WERI-Rb-1 (cell line): ENCODE measurements at regions not wholly inside any gene's neighbourhood (a gene's known extent, or its start where the extent isn't known, plus 50 kb on each side); places are given as distances from the start of the nearest gene placed in this dataset.
A peak's percentile ranks its signal among the peaks of the same experiment; 100 is the strongest.
"Not testable (repeated sequence)": the region's sequence is repeated elsewhere in the genome, so short reads cannot be mapped to it uniquely, and the experiment has no call there.

Experiments used
- DNase-seq: peaks from one replicate; pipeline ENCODE4 v3.0.0-alpha.2; 2020
- H3K27ac ChIP-seq: fragments of 250-450 bp; sonication (Bioruptor Pico); 2 replicates; pipeline ENCODE4 v1.5.1; 2020; ENCODE audit warnings: mild to moderate bottlenecking, moderate library complexity
- H3K27me3 ChIP-seq: fragments of 250-450 bp; sonication (Bioruptor Pico); 2 replicates; pipeline ENCODE4 v1.5.1; 2021; ENCODE audit warnings: mild to moderate bottlenecking, low read depth, moderate library complexity; ENCODE audit not compliant: insufficient read depth, severe bottlenecking
- H3K36me3 ChIP-seq: fragments of 250-450 bp; sonication (Bioruptor Pico); 2 replicates; pipeline ENCODE4 v1.5.1; 2020; ENCODE audit warnings: mild to moderate bottlenecking, moderate library complexity
- H3K4me3 ChIP-seq: 2 replicates; pipeline ENCODE4 v1.5.1; 2011; ENCODE audit warnings: low read depth, mild to moderate bottlenecking, control low read depth, low read length
- H3K9me3 ChIP-seq: fragments of 250-450 bp; sonication (Bioruptor Pico); 2 replicates; pipeline ENCODE4 v1.5.1; 2021; ENCODE audit warnings: mild to moderate bottlenecking, moderate library complexity; ENCODE audit not compliant: severe bottlenecking
- TF ChIP-seq, protein P1 (sequence below): IDR thresholded peaks from 2 replicates; pipeline ENCODE4 v1.5.1; 2011; ENCODE audit warnings: low read depth, mild to moderate bottlenecking, control low read depth, inconsistent platforms, low read length

- H3K27ac ChIP-seq = not testable (repeated sequence)
Measured at GRCh38 chr7:6926193-6927174, 100.4 kb upstream of the CCZ1B start.

DNA sequence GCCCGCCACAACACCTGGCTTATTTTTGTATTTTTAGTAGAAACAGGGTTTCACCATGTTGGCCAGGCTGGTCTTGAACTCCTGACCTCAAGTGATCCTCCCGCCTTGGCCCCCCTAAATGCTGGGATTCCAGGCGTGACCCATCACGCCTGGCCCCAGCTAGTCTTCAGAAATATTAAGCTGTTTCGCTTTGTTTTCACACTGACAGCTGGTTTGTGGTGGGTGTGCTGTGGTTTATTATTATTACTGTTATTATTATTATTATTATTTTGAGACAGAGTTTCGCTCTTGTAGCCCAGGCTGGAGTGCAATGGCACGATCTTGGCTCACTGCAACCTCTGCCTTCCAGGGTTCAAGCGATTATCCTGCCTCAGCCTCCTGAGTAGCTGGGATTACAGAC, 101.6 kb upstream of the CCZ1B start:
- not testable (repeated sequence) for DNase-seq, H3K4me3 ChIP-seq, H3K36me3 ChIP-seq, H3K27me3 ChIP-seq, H3K9me3 ChIP-seq, H3K27ac ChIP-seq

More at GRCh38 chr7:6926193-6927174, 100.4 kb upstream of the CCZ1B start:
- DNase-seq, H3K4me3 ChIP-seq, H3K9me3 ChIP-seq, H3K36me3 ChIP-seq, H3K27me3 ChIP-seq: not testable (repeated sequence)

GRCh38 chr7:6929588-6929987, 103.5 kb upstream of the CCZ1B start:
- H3K27ac ChIP-seq, H3K36me3 ChIP-seq, H3K27me3 ChIP-seq, DNase-seq, H3K9me3 ChIP-seq, H3K4me3 ChIP-seq: not testable (repeated sequence)

GRCh38 chr7:6930081-6930635, 104.1 kb upstream of the CCZ1B start:
- H3K27me3 ChIP-seq, H3K27ac ChIP-seq, H3K9me3 ChIP-seq, DNase-seq, H3K4me3 ChIP-seq, H3K36me3 ChIP-seq: not testable (repeated sequence)

DNA sequence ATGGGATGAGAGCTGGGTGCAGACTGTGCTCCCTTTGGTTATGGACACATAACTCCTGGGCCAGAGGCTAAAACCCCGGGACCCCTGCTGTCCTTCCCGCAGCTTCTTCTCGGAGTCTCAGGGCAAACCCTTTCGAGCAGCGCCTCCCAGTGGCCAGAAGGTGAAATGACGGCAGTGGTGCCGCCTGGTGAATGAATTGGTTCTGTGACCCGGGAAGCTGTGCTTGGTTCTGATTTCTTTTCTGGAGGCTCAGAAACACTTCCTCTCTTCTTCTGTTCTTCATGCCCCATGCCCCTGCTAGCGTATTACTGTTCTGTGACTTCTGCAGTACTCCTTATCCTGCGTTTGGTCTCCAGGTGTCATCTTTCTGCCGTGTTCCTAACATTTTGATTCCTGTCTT, 104.7 kb upstream of the CCZ1B start:
- not testable (repeated sequence) for H3K27ac ChIP-seq, H3K27me3 ChIP-seq, H3K36me3 ChIP-seq, H3K4me3 ChIP-seq, H3K9me3 ChIP-seq
- TF ChIP-seq, protein P1, sequence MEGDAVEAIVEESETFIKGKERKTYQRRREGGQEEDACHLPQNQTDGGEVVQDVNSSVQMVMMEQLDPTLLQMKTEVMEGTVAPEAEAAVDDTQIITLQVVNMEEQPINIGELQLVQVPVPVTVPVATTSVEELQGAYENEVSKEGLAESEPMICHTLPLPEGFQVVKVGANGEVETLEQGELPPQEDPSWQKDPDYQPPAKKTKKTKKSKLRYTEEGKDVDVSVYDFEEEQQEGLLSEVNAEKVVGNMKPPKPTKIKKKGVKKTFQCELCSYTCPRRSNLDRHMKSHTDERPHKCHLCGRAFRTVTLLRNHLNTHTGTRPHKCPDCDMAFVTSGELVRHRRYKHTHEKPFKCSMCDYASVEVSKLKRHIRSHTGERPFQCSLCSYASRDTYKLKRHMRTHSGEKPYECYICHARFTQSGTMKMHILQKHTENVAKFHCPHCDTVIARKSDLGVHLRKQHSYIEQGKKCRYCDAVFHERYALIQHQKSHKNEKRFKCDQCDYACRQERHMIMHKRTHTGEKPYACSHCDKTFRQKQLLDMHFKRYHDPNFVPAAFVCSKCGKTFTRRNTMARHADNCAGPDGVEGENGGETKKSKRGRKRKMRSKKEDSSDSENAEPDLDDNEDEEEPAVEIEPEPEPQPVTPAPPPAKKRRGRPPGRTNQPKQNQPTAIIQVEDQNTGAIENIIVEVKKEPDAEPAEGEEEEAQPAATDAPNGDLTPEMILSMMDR = peak; percentile 37; the same call in 1 of the 2 replicates
- peak; percentile 63 for DNase-seq

DNA sequence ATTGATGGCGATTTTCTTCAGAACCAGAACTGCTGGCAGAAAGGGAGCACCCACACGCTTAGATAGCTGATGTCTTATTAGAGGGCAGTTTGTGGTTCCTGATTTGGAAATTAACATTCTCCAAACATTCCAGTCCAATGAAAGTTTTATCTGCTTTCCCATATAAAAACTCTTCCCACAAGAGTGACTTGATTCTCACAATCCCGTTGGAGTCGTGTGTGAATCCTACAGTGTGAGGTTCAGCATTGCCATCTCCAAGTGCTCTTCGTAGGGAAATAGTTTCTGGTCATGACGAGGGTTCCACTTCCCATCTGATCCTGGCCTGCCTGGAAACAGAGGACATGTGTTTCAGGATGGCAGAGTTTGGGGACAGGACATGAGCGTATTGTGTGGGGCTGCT, 105.4 kb upstream of the CCZ1B start:
- H3K4me3 ChIP-seq, H3K27me3 ChIP-seq, H3K27ac ChIP-seq, H3K9me3 ChIP-seq, DNase-seq, H3K36me3 ChIP-seq: not testable (repeated sequence)

DNA sequence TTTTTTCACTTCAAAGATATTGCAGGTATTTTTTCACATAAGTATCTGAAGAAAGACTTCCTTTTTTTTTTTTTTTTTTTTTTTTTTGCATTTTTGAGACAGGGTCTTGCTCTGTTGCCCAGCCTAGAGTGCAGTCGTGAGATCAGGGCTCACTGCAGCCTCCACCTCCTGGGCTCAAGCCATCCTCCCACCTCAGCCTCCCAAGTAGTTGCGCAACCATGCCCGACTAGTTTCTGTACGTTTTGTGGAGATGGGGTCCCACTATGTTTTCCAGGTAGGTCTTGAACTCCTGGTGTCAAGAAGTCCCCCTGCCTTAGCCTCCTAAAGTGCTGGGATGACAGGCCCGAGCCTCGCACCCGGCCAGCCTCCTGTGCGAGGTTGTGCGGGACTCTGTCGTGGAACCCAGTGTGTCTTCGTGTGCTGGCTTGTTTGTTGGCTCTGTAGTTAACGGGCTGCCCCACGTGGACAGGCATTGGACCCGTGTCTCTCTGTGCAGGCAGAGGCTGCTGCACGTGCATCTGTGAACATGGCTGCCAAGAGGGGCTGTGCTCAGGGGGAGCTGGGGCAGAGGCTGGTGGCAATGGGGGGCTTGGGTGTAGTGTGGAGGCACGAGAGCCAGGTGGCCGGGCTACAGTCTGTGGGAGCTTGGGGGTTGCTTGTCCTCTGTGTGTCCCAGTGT, 108.0 kb upstream of the CCZ1B start:
- not testable (repeated sequence) for H3K27me3 ChIP-seq, H3K4me3 ChIP-seq, H3K27ac ChIP-seq

GRCh38 chr7:6934981-6935380, 108.9 kb upstream of the CCZ1B start:
- no peaks in the 10 kb centered on the region for H3K9me3 ChIP-seq
- no peaks in the 10 kb centered on the region for H3K27me3 ChIP-seq
- DNase-seq = no peak
- H3K27ac ChIP-seq = no peak overlapping the region
- TF ChIP-seq, protein P1 = no peak
- H3K4me3 ChIP-seq = no peak overlapping the region
- H3K36me3 ChIP-seq = no peaks in the 10 kb centered on the region

More for the DNA sequence above, 108.0 kb upstream of the CCZ1B start:
- not testable (repeated sequence) for H3K36me3 ChIP-seq, H3K9me3 ChIP-seq, DNase-seq

DNA sequence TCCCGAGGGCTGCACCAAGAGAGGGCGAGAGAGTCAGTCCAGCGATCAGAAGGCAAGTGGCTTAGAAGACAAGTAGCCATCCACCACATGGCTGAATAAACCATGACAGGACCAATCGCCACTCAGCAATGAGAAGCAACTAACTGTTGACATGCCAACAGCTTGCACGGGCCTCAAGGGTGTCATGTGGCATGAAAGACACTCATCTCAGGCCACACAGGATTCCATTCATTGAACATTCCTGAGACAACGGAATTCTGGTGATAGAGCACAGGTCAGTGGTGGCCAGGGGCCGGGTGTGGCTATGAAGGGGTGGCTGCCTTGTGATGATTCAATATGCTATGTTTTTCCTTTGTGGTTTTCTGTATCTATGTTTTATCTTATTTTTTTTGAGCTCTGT, 110.6 kb upstream of the CCZ1B start:
- H3K27ac ChIP-seq, DNase-seq, H3K4me3 ChIP-seq, H3K27me3 ChIP-seq, H3K9me3 ChIP-seq, H3K36me3 ChIP-seq: not testable (repeated sequence)

- not testable (repeated sequence) for H3K27me3 ChIP-seq, H3K27ac ChIP-seq, H3K9me3 ChIP-seq, H3K36me3 ChIP-seq, H3K4me3 ChIP-seq, DNase-seq
Measured at GRCh38 chr7:6937746-6938145, 111.7 kb upstream of the CCZ1B start.
